DND-41 (cell line): ENCODE measurements at regions not wholly inside any gene's neighbourhood (a gene's known extent, or its start where the extent isn't known, plus 50 kb on each side); places are given as distances from the start of the nearest gene placed in this dataset.
"Not testable (repeated sequence)": the region's sequence is repeated elsewhere in the genome, so short reads cannot be mapped to it uniquely, and the experiment has no call there.

Experiments used
- ATAC-seq: fragments of 200-7000 bp; cut with Tn5 transposase; 3 replicates; pipeline ENCODE4 v1.9.1; 2021; ENCODE audit warnings: low read depth; ENCODE audit not compliant: insufficient read depth
- DNase-seq: peaks from one replicate; pipeline ENCODE4 v3.0.0-alpha.2; 2020
- H2AFZ ChIP-seq: 2 replicates; pipeline ENCODE4 v1.6.0; 2012; ENCODE audit warnings: low read depth, low read length
- H3K27ac ChIP-seq: 2 replicates; pipeline ENCODE4 v1.5.1; 2012; ENCODE audit warnings: low read length, inconsistent platforms
- H3K27me3 ChIP-seq: fragments of 200-600 bp; sonication (generic); 2 replicates; pipeline ENCODE4 v1.6.0; 2012; ENCODE audit warnings: low read length, mild to moderate bottlenecking, inconsistent platforms; ENCODE audit not compliant: insufficient read depth, poor library complexity
- H3K36me3 ChIP-seq: 2 replicates; pipeline ENCODE4 v1.5.1; 2012; ENCODE audit warnings: low read length, inconsistent platforms; ENCODE audit not compliant: insufficient read depth
- H3K4me1 ChIP-seq: 2 replicates; pipeline ENCODE4 v1.5.1; 2012; ENCODE audit warnings: mild to moderate bottlenecking, low read length; ENCODE audit not compliant: insufficient read depth
- H3K4me2 ChIP-seq: 2 replicates; pipeline ENCODE4 v1.6.0; 2012; ENCODE audit warnings: mild to moderate bottlenecking, moderate library complexity, low read length, inconsistent platforms; ENCODE audit not compliant: insufficient read depth
- H3K4me3 ChIP-seq, 2 experiments: fragments of 200-600 bp in 1 of 2; shearing (Covaris generic) in 1 of 2; 2 replicates each; pipeline ENCODE4 v1.5.1; 2012 to 2016; ENCODE audit warnings: inconsistent platforms in 2 of 2, low read length in 2 of 2, mild to moderate bottlenecking in 2 of 2, low read depth in 1 of 2, moderate library complexity in 1 of 2
- H3K79me2 ChIP-seq: 2 replicates; pipeline ENCODE4 v1.6.0; 2012; ENCODE audit warnings: low read length, inconsistent platforms; ENCODE audit not compliant: insufficient read depth
- H3K9ac ChIP-seq: 2 replicates; pipeline ENCODE4 v1.6.0; 2012; ENCODE audit warnings: low read depth, mild to moderate bottlenecking, inconsistent platforms, low read length, moderate library complexity
- H3K9me3 ChIP-seq: 2 replicates; pipeline ENCODE4 v1.5.1; 2012; ENCODE audit warnings: low read length, moderate library complexity, mild to moderate bottlenecking, inconsistent platforms; ENCODE audit not compliant: insufficient read depth, severe bottlenecking
- H4K20me1 ChIP-seq: 2 replicates; pipeline ENCODE4 v1.6.0; 2012; ENCODE audit warnings: low read length; ENCODE audit not compliant: insufficient read depth

GRCh38 chr1:120465900-120466299 is 51.1 kb downstream of the NBPF8 start:
- not testable (repeated sequence) for DNase-seq, H3K9me3 ChIP-seq, H3K27me3 ChIP-seq, H3K9ac ChIP-seq, H3K79me2 ChIP-seq, H4K20me1 ChIP-seq, H2AFZ ChIP-seq, H3K4me1 ChIP-seq, H3K4me2 ChIP-seq, ATAC-seq, H3K4me3 ChIP-seq, H3K27ac ChIP-seq, H3K36me3 ChIP-seq

- not testable (repeated sequence) for H3K4me1 ChIP-seq, H3K36me3 ChIP-seq, H2AFZ ChIP-seq, H3K4me3 ChIP-seq, ATAC-seq, H3K27me3 ChIP-seq, H4K20me1 ChIP-seq, H3K9me3 ChIP-seq, DNase-seq, H3K9ac ChIP-seq, H3K4me2 ChIP-seq, H3K79me2 ChIP-seq, H3K27ac ChIP-seq
These were observed 62.8 kb downstream of the NBPF8 start for GRCh38 chr1:120477663-120478062.

- H2AFZ ChIP-seq, DNase-seq, H3K4me2 ChIP-seq, H3K4me3 ChIP-seq, H3K4me1 ChIP-seq, H3K9me3 ChIP-seq, H3K27ac ChIP-seq, H3K27me3 ChIP-seq, ATAC-seq, H3K36me3 ChIP-seq, H3K9ac ChIP-seq, H3K79me2 ChIP-seq, H4K20me1 ChIP-seq: not testable (repeated sequence)
These were observed 63.6 kb downstream of the NBPF8 start for GRCh38 chr1:120478400-120478799.

- not testable (repeated sequence) for ATAC-seq, H2AFZ ChIP-seq, H4K20me1 ChIP-seq, H3K4me1 ChIP-seq, DNase-seq, H3K79me2 ChIP-seq, H3K9me3 ChIP-seq, H3K36me3 ChIP-seq, H3K27ac ChIP-seq, H3K4me2 ChIP-seq, H3K4me3 ChIP-seq, H3K9ac ChIP-seq, H3K27me3 ChIP-seq
These were observed 72.7 kb downstream of the NBPF8 start for GRCh38 chr1:120487542-120487941.

- H4K20me1 ChIP-seq, H3K9me3 ChIP-seq, H3K27me3 ChIP-seq, H3K4me2 ChIP-seq, H3K4me1 ChIP-seq, H2AFZ ChIP-seq, H3K36me3 ChIP-seq, H3K4me3 ChIP-seq, H3K9ac ChIP-seq, H3K27ac ChIP-seq, DNase-seq, ATAC-seq, H3K79me2 ChIP-seq: not testable (repeated sequence)
These were observed 74.4 kb downstream of the NBPF8 start for GRCh38 chr1:120489217-120489616.

- not testable (repeated sequence) for H3K36me3 ChIP-seq, H3K9ac ChIP-seq, H3K79me2 ChIP-seq, H4K20me1 ChIP-seq, H3K27ac ChIP-seq, H3K9me3 ChIP-seq, ATAC-seq, DNase-seq, H3K27me3 ChIP-seq, H2AFZ ChIP-seq, H3K4me1 ChIP-seq, H3K4me2 ChIP-seq, H3K4me3 ChIP-seq
These were observed 82.3 kb downstream of the NBPF8 start for GRCh38 chr1:120497145-120497544.

- not testable (repeated sequence) for H3K4me2 ChIP-seq, H3K4me3 ChIP-seq, H3K27me3 ChIP-seq, H3K36me3 ChIP-seq, H3K9me3 ChIP-seq, H3K79me2 ChIP-seq, H2AFZ ChIP-seq, H3K4me1 ChIP-seq, H4K20me1 ChIP-seq, ATAC-seq, H3K9ac ChIP-seq, DNase-seq, H3K27ac ChIP-seq
These were observed 88.4 kb downstream of the NBPF8 start for GRCh38 chr1:120503284-120503683.

GRCh38 chr1:120506352-120506751 is 91.5 kb downstream of the NBPF8 start:
- not testable (repeated sequence) for H2AFZ ChIP-seq, H3K4me1 ChIP-seq, ATAC-seq, H3K9me3 ChIP-seq, H3K27me3 ChIP-seq, H3K27ac ChIP-seq, H3K9ac ChIP-seq, H3K4me3 ChIP-seq, DNase-seq, H4K20me1 ChIP-seq, H3K36me3 ChIP-seq, H3K79me2 ChIP-seq, H3K4me2 ChIP-seq

GRCh38 chr1:120508351-120508750 is 93.5 kb downstream of the NBPF8 start:
- not testable (repeated sequence) for H4K20me1 ChIP-seq, H3K27ac ChIP-seq, DNase-seq, ATAC-seq, H3K36me3 ChIP-seq, H3K9ac ChIP-seq, H3K4me1 ChIP-seq, H3K4me3 ChIP-seq, H2AFZ ChIP-seq, H3K79me2 ChIP-seq, H3K4me2 ChIP-seq, H3K27me3 ChIP-seq, H3K9me3 ChIP-seq
